HCT116 (cell line): ENCODE measurements at regions not wholly inside any gene's neighbourhood (a gene's known extent, or its start where the extent isn't known, plus 50 kb on each side); places are given as distances from the start of the nearest gene placed in this dataset.

Source experiments
- ATAC-seq: fragments of 200-7000 bp; cut with Tn5 transposase; 2 replicates; pipeline ENCODE4 v1.9.1; 2020; ENCODE audit warnings: mild to moderate bottlenecking, moderate library complexity
- BruUV-seq: library from RNA; stranded (reverse); fragments of 400-500 nt; replicated peaks from 2 replicates; lab custom pipeline; 2021; lab: Mats Ljungman, UMichigan
- CTCF ChIA-PET: fragments of 300-600 bp; sonication (Branson Sonifier 250); formaldehyde crosslinking; loops from one replicate; lab custom pipeline; 2021; ENCODE audit warnings: antibody characterized with exemption; lab: Charles Lee
- POLR2A ChIA-PET: fragments of 300-600, 350-600 bp; sonication (Branson Sonifier 250); formaldehyde crosslinking; loops from one replicate; lab custom pipeline; 2021; ENCODE audit warnings: antibody characterized with exemption; lab: Charles Lee
- RAD21 ChIA-PET, 2 experiments: fragments of 300-600 bp; sonication (Branson Sonifier 250); formaldehyde crosslinking; loops; one replicate each; lab custom pipeline; 2023; ENCODE audit warnings: low total read pairs in 2 of 2; ENCODE audit not compliant: uncharacterized antibody in 2 of 2, unreplicated experiment in 2 of 2, low non-redundant PET in 1 of 2; lab: Charles Lee
- DNase-seq: peaks from one replicate; pipeline ENCODE4 v3.0.0-alpha.2; 2010; ENCODE audit warnings: low read depth, low spot score
- H2AFZ ChIP-seq: fragments of 200-600 bp; shearing (Covaris generic), sonication (generic); 2 replicates; pipeline ENCODE4 v1.6.1; 2017; ENCODE audit warnings: low read depth, mixed run types, mixed read lengths, antibody characterized with exemption, low read length; ENCODE audit not compliant: poor library complexity, severe bottlenecking
- H3K27ac ChIP-seq: 2 replicates; pipeline ENCODE4 v1.5.1; 2012; ENCODE audit warnings: low read depth, low read length
- H3K27me3 ChIP-seq: fragments of 200-600 bp; sonication (generic); 2 replicates; pipeline ENCODE4 v1.6.1; 2016; ENCODE audit warnings: mixed run types, low read length, mixed read lengths; ENCODE audit not compliant: insufficient read depth
- H3K36me3 ChIP-seq, 2 experiments: fragments of 200-500 bp in 1 of 2; fragments of 200-600 bp in 1 of 2; sonication (Bioruptor generic) in 1 of 2; sonication (generic) in 1 of 2; 2 replicates each; pipeline versions ENCODE4 v1.5.1 to v1.6.1; 2014 to 2016; ENCODE audit warnings: low read length in 2 of 2, inconsistent platforms in 1 of 2, mixed read lengths in 1 of 2, mixed run types in 1 of 2; ENCODE audit not compliant: insufficient read depth in 2 of 2, control insufficient read depth in 1 of 2
- H3K4me1 ChIP-seq, 2 experiments: fragments of 200-600 bp in 1 of 2; sonication (generic) in 1 of 2; 2 replicates each; pipeline versions ENCODE4 v1.5.1 to v1.6.1; 2012 to 2017; ENCODE audit warnings: low read length in 2 of 2, inconsistent platforms in 1 of 2, mild to moderate bottlenecking in 1 of 2, mixed read lengths in 1 of 2, mixed run types in 1 of 2, moderate library complexity in 1 of 2; ENCODE audit not compliant: insufficient read depth in 2 of 2, control insufficient read depth in 1 of 2
- H3K4me2 ChIP-seq: fragments of 200-600 bp; sonication (generic); 2 replicates; pipeline ENCODE4 v1.6.1; 2017; ENCODE audit warnings: mixed run types, low read length, mixed read lengths
- H3K4me3 ChIP-seq, 2 experiments: fragments of 200-600 bp in 1 of 2; sonication (generic) in 1 of 2; replicated peaks in 1 of 2; 2 replicates each; pipeline ENCODE4 v1.5.1; 2011 to 2016; ENCODE audit warnings: low read length in 2 of 2, control low read depth in 1 of 2, low read depth in 1 of 2, mild to moderate bottlenecking in 1 of 2, mixed read lengths in 1 of 2, mixed run types in 1 of 2
- H3K79me2 ChIP-seq: fragments of 200-600 bp; sonication (generic); 2 replicates; pipeline ENCODE4 v1.6.1; 2017; ENCODE audit warnings: mild to moderate bottlenecking, mixed run types, low read length, moderate library complexity, mixed read lengths; ENCODE audit not compliant: insufficient read depth
- H3K9ac ChIP-seq: fragments of 200-600 bp; sonication (generic); 2 replicates; pipeline ENCODE4 v1.6.1; 2016; ENCODE audit warnings: low read length, mixed read lengths
- H3K9me2 ChIP-seq: fragments of 200-600 bp; sonication (generic), shearing (Covaris generic); 2 replicates; pipeline ENCODE4 v1.6.1; 2017; ENCODE audit warnings: mixed run types, mild to moderate bottlenecking, moderate library complexity; ENCODE audit not compliant: insufficient read depth
- H3K9me3 ChIP-seq, 2 experiments: fragments of 200-500 bp in 1 of 2; fragments of 200-600 bp in 1 of 2; sonication (Bioruptor generic) in 1 of 2; sonication (generic) in 1 of 2; 2 replicates each; pipeline ENCODE4 v1.6.1; 2014 to 2017; ENCODE audit warnings: low read length in 2 of 2, mixed read lengths in 2 of 2, inconsistent platforms in 1 of 2, low read depth in 1 of 2, mild to moderate bottlenecking in 1 of 2, mixed run types in 1 of 2, moderate library complexity in 1 of 2; ENCODE audit not compliant: control insufficient read depth in 1 of 2, insufficient read depth in 1 of 2
- H4K20me1 ChIP-seq: fragments of 200-600 bp; sonication (generic), shearing (Covaris generic); 2 replicates; pipeline ENCODE4 v1.6.1; 2017; ENCODE audit warnings: mixed run types, mild to moderate bottlenecking, moderate library complexity; ENCODE audit not compliant: insufficient read depth
- CTCF ChIP-seq, 3 experiments: fragments of 200-600 bp in 1 of 3; sonication (generic) in 1 of 3; IDR thresholded peaks in 2 of 3; conservative IDR thresholded peaks in 1 of 3; 2 replicates each; pipeline ENCODE4 v1.5.1; 2012 to 2017; ENCODE audit warnings: low read depth in 2 of 3, low read length in 2 of 3, antibody characterized with exemption in 1 of 3, borderline replicate concordance in 1 of 3, control low read depth in 1 of 3, mild to moderate bottlenecking in 1 of 3, mixed read lengths in 1 of 3, mixed run types in 1 of 3, moderate library complexity in 1 of 3; ENCODE audit not compliant: insufficient read depth in 1 of 3
- ELF1 ChIP-seq: IDR thresholded peaks from 2 replicates; pipeline ENCODE4 v1.6.1; 2012; ENCODE audit warnings: low read depth, borderline replicate concordance
- EZH2phosphoT487 ChIP-seq: fragments of 200-600 bp; IDR thresholded peaks from 2 replicates; pipeline ENCODE4 v1.6.1; 2018; ENCODE audit warnings: antibody characterized with exemption, borderline replicate concordance
- MAX ChIP-seq: IDR thresholded peaks from 2 replicates; pipeline ENCODE4 v1.6.1; 2012
- POLR2A ChIP-seq: IDR thresholded peaks from 2 replicates; pipeline ENCODE4 v1.7.0; 2011; ENCODE audit warnings: borderline replicate concordance; ENCODE audit not compliant: insufficient read depth, insufficient read length; ENCODE audit errors: extremely low read depth
- SIN3A ChIP-seq: IDR thresholded peaks from 2 replicates; pipeline ENCODE4 v1.6.1; 2012; ENCODE audit warnings: low read depth
- SP1 ChIP-seq: IDR thresholded peaks from 2 replicates; pipeline ENCODE4 v1.6.1; 2012; ENCODE audit warnings: low read depth
- TCF7L2 ChIP-seq: IDR thresholded peaks from 2 replicates; pipeline ENCODE4 v1.7.0; 2011; ENCODE audit warnings: borderline replicate concordance, inconsistent platforms; ENCODE audit not compliant: insufficient read depth, insufficient read length; ENCODE audit errors: extremely low read depth
- YY1 ChIP-seq: IDR thresholded peaks from 2 replicates; pipeline ENCODE4 v1.6.1; 2011; ENCODE audit warnings: low read length, low read depth, moderate library complexity, mild to moderate bottlenecking; ENCODE audit not compliant: insufficient replicate concordance; ENCODE audit errors: extremely low read depth
- ZNF274 ChIP-seq: fragments of 200-500 bp; sonication (Bioruptor generic); IDR thresholded peaks from 2 replicates; pipeline ENCODE4 v1.6.1; 2014; ENCODE audit warnings: mild to moderate bottlenecking, low read depth, low read length, inconsistent platforms
- intact Hi-C: fragments of 100-400 bp; cut with micrococcal nuclease; formaldehyde crosslinking; loops from 2 replicates; pipeline ENCODE4 v1.10.0; 2022
- TF ChIP-seq, protein P1 (sequence below): IDR thresholded peaks from 2 replicates; pipeline ENCODE4 v1.6.1; 2012
- TF ChIP-seq, protein P2 (sequence below): IDR thresholded peaks from 2 replicates; pipeline ENCODE4 v1.6.1; 2012; ENCODE audit warnings: low read depth

- Histone ChIP-seq H3K79me2 (no peaks in the 10 kb centered on the region), H3K27me3 (no peaks in the 10 kb centered on the region), H3K9me3 (peaks cover 6 to 37% of the 10 kb centered on the region in 2 experiments; a peak in 2 of 4 replicates), H3K9me2 (no peaks in the 10 kb centered on the region), H3K36me3 (no peaks in the 10 kb centered on the region), H2AFZ (no peak overlapping the region), H4K20me1 (no peaks in the 10 kb centered on the region), H3K4me3 (no peak overlapping the region), H3K9ac (no peak overlapping the region), H3K4me2 (no peak overlapping the region), H3K4me1 (no peaks in the 10 kb centered on the region), H3K27ac (no peak overlapping the region)
- CTCF ChIA-PET = no interaction called here
- ATAC-seq (no peak), DNase-seq (no peak)
- no TSS peak for BruUV-seq
- intact Hi-C loops = no loop called here
- RAD21 ChIA-PET = no interaction called here
- no peak for TF ChIP-seq EZH2phosphoT487
- no peak for TF ChIP-seq YY1
- TF ChIP-seq CTCF (IDR thresholded peaks at IDR 0.05 in 2 of 3, conservative IDR thresholded peaks at IDR 0.05 in 1 of 3; ENCODE audit: borderline replicate concordance in 1 of 3, insufficient read depth in 1 of 3, low read depth in 2 of 3, low read length in 2 of 3) = no peak
- TF ChIP-seq, protein P1, sequence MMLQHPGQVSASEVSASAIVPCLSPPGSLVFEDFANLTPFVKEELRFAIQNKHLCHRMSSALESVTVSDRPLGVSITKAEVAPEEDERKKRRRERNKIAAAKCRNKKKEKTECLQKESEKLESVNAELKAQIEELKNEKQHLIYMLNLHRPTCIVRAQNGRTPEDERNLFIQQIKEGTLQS = no peak
- TF ChIP-seq TCF7L2 = no peak
- TF ChIP-seq SP1 = no peak
- TF ChIP-seq ELF1 = no peak
- TF ChIP-seq MAX = no peak
- TF ChIP-seq, protein P2, sequence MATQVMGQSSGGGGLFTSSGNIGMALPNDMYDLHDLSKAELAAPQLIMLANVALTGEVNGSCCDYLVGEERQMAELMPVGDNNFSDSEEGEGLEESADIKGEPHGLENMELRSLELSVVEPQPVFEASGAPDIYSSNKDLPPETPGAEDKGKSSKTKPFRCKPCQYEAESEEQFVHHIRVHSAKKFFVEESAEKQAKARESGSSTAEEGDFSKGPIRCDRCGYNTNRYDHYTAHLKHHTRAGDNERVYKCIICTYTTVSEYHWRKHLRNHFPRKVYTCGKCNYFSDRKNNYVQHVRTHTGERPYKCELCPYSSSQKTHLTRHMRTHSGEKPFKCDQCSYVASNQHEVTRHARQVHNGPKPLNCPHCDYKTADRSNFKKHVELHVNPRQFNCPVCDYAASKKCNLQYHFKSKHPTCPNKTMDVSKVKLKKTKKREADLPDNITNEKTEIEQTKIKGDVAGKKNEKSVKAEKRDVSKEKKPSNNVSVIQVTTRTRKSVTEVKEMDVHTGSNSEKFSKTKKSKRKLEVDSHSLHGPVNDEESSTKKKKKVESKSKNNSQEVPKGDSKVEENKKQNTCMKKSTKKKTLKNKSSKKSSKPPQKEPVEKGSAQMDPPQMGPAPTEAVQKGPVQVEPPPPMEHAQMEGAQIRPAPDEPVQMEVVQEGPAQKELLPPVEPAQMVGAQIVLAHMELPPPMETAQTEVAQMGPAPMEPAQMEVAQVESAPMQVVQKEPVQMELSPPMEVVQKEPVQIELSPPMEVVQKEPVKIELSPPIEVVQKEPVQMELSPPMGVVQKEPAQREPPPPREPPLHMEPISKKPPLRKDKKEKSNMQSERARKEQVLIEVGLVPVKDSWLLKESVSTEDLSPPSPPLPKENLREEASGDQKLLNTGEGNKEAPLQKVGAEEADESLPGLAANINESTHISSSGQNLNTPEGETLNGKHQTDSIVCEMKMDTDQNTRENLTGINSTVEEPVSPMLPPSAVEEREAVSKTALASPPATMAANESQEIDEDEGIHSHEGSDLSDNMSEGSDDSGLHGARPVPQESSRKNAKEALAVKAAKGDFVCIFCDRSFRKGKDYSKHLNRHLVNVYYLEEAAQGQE = no peak
- no peak for TF ChIP-seq POLR2A
- no peak for TF ChIP-seq ZNF274
- TF ChIP-seq SIN3A = no peak
- POLR2A ChIA-PET = no interaction called here
Observed at GRCh38 chr9:80407220-80407619, 835.5 kb downstream of the TLE4 start.
